Fibroblast of upper back skin (primary cell): ENCODE measurements at regions not wholly inside any gene's neighbourhood (a gene's known extent, or its start where the extent isn't known, plus 50 kb on each side); places are given as distances from the start of the nearest gene placed in this dataset.
A peak's percentile ranks its signal among the peaks of the same experiment; 100 is the strongest.

Experiments used
- DNase-seq: peaks from one replicate; pipeline ENCODE4 v3.0.0-alpha.2; 2013

DNA sequence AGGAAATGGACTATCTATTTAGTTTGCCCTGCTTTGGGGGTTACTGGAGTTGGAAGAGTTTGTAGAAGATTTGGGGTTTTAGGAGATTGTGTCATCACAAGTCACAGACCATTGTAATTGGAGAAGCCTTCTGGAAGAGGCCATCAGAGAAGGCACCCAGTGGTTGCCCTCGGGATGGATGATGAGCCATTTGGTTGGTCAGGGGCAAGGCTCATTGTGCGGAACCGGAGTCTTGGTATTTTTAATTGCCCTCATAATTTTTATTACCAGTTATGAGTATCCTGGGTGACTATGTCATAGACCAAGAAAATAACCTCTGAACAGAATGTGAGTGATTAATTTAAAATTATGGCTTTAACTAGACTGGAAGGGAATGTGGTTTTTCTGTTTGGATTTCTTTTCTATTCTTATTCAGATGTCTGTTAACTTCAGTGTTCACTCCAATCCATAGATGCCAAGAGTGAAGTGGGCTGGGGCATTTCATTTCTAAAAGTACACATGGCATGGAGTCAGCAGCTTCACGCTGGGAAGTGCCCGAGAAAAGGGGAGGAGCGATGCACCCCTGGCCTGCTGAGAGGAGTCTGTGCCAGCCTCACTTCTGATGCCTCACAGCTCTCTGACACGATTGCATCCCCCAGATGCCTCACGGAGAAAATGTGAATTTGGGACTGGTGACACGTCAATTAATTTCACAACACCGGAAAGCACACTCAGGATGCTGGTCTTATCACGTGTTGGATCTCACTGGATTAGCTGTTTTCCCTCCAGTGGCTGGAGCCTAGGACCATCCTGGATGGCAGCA, 225.6 kb upstream of the IGFBP3 start:
- peak; percentile 57 for DNase-seq

DNA sequence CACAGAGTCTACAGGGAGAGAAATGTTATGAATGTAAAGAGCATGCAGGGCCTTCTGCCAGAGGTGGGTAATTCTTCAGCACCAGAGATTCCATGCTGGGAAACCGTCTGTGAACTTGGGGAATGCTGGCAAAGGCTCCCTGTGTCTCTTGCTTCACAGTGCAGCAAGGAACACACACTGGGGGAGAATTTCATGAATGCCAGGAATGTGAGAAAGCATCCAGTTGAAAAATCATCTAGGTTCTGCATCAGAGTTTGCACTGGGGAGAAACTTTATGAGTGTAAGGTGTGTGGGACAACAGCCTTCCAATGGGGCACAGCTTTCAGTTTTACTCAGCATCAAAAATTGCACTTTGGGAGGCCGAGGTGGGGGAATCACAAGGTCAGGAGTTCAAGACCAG, 224.3 kb upstream of the IGFBP3 start:
- DNase-seq = peak; percentile 100

DNA sequence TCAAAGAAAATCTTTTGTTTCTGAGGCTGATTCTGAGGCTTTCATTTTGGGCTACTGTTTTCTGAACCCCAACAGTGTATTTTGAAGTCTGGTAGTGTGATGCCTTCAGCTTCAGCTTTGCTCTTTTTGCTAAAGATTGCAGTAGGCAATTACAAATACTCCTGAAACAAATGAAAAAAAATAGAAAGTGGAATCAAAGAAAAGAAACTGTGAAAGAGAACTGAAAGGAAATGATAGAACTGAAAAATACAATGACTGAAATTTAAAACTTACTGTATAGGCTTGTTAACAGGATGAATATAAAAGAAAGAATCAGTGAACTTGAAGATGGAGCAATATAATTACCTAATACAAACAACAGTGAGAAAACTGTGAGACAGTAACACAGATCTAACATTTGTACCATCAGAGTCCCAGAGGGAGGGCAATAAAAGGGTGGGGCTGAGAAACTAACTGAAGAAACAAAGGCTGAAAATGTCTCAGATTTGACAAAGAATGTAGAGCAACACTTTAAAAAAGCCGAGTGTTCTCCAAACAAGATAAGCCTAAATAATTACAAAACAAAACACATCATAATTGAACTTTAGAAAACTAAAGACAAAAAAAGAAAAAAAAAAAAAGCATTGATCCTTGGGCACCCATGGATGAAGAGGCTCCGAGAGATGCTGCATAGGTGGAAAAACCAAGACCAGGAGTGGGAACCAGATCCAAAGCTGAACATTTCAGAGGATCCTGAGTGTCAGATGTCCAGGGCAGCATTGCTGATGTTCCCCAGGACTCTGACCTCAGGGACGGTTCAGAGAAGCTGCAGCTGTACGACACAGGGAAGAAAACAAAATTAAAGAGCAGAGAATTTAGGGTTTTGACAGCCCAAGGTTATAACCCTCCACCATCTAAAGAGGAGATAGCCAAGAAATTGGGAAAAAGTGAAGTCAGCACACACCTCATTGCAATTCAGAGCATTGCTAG, 223.2 kb upstream of the IGFBP3 start:
- no peak for DNase-seq

DNA sequence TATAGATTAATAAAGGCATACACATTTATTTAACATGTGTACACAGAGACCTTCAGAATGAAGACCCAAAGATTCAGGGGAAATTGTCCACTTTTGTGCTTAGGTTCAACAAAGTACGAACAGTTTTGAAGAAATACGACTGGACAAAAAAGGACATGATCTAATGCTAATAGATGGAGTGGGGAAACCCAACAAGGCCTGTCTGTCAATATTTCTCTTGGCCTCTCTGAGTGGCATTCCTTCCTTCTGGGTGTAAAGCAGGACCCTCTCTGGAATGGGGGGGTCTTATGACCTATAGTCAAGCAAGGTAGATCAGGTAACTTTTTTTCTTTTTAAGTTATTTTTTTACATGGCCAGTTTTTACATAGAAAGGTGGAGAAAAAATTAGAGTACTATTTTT, 222.3 kb upstream of the IGFBP3 start:
- DNase-seq = no peak

DNA sequence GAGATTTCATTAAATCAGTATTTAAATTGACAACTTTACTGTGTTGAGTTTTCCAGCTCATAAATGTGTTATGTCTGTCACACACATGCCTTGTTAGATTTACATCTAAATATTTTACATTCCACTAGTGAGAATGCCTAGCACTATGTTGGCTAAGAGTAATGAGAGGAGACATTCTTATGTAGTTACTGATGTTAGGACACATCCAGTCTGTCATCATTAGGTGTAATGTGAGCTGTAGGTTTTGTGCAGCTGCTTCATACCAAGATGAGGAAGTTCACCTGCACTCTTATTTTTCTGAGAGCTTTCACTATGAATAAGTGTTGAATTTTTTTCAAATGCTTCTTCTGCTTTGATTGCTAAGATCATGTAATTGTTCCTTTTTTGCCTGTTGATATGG, 218.0 kb upstream of the IGFBP3 start:
- DNase-seq = peak; percentile 94

DNA sequence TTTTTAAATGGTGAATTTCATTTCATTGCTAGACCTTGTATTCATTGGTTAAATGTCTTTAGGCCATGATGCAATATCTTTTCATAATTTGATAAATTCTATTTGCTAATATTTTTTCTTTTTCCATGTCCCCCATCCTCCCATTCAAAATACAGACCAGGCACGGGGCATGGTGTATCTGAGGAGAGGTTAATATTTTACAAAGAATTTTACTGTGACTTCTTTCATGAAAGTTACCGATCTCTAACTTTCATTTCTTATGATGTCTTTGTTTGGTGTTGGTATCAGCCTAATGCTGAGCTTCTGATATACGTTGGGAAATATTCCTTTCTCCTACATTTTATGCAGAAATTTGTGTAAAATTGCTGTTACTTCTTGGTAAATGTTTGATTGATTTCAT, 216.7 kb upstream of the IGFBP3 start:
- no peak for DNase-seq

DNA sequence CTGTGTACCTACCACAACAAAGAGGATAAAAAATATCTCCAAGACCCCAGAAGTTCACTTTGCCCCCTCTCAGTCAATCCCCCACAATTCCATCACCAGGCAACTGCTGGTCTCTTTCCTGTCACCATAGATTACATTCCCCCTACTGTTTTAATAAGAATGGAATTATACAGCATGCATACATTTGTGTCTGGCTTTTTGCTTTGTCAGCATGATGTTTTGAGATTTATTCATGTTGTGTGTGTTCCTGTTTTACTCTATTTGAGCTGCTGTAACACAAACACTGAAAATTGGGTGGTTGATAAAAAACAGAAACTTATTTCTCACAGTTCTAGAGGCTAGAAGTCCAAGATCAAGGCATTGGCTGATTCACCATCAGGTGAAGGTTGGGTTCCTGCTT, 214.5 kb upstream of the IGFBP3 start:
- DNase-seq = no peak

DNA sequence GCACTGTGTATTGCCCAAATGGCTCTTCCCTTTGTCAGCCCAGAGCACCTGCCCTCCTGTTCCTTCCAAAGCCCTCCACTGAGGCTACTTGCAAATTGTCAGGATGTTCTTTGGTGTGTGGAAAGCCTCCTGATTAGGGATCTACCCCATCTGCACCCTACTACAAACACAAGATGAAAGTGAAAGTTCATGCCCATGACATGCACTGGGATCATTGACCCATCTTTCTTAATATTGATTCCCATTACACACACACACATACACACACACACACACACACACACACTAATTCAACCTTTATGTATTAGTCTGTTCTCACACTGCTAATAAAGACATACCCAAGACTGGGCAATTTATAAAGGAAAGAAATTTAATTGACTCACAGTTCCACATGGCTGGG, 213.7 kb upstream of the IGFBP3 start:
- no peak for DNase-seq

DNA sequence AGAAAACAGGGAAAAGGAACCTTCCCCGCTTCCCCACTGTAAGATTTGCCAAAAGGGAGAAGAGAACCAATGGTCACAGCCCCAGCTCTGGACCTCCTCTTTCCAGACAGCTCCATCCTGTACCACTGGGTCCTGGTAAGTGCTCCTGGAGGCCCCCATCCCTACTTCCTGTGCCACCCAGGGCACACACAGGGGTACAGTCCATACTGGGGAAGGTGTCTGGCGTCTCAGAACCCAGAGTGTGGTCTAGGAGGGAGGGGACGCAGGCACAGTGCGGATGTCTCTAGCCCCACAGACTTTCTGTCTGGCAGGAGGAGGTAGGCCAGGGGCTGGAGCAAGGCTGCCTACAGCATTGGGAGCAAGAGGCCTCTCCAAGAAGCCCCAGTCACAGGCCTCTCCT, 213.3 kb upstream of the IGFBP3 start:
- no peak for DNase-seq

DNA sequence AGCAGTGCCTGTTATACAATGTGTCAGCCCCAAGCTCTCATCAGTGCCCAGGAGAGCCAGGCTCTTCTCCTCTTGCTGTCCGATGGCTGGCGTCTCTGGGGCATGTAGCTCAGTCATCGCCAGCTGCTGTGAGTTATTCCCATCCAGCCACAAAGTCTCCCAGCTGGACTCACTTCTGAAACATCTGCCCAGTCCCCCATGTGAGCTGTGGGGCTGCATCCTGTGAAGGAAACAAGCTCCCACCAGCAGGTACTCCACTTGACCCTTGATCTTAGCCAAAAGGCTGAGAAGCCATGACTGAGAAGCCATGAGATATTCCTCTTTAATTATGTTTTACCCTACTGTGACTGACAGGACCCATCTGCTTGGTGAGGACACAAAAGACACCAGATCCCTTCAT, 212.7 kb upstream of the IGFBP3 start:
- no peak for DNase-seq

DNA sequence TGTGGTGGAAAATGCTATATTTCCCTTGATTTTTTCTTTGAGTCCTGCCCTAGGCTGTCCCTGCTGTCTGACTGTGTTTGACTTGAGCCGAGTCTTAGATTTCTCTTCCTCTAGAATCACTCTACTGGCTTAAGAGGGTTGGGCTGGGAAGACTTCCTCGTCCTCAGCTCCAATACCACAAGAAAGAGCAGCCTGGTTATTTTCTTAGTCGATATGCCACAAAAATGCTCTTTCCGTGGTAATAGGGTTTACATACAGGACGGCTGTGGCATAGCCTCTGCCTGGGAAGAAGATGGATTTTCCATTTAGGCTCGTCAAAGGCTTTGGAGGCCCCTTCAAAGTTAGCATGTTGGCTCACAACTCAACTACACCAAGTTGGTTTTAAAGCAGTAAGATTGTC, 212.0 kb upstream of the IGFBP3 start:
- DNase-seq = peak; percentile 83

DNA sequence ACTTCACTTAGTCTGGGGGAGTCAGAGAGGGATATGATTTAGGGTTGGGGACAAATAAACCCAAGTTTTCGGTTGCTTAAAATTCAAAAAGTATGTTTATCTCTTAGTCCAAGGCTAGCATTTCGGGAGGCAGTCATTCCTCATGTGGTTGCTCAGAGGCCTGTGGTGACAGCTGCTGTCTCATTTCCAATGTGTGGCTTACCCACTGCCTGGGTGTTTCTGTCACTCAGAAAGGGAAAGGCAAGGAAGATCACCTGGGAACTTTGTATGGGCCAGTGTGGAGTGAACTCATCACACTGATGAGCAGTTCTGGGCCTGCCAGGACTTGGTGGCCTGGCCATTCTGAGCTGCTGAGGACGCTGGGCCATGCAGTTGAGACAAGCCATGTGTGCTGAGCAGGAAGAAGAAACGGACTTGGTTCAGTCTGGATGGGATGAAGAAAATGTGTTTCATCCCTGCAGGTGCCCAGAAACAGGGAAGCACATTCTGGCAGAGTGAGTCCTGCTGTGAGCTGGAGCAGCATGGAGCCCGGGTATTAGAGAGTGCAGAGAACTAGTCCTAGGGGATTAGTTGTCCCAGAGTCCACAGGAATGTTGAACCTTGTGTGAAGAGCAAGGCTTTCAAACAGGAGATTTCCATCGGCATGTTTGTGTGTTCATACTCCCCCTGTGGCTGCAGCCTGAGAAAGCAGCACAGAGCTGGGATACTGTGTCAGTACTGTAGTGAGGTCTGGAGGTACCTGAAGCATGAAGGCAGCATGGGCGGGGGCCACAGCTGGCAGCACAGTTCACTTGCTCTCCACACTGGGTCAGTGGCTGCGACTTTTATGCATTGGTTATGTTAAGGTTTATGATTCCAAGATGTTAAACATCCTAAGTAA, 211.1 kb upstream of the IGFBP3 start:
- DNase-seq = peak; percentile 59

DNA sequence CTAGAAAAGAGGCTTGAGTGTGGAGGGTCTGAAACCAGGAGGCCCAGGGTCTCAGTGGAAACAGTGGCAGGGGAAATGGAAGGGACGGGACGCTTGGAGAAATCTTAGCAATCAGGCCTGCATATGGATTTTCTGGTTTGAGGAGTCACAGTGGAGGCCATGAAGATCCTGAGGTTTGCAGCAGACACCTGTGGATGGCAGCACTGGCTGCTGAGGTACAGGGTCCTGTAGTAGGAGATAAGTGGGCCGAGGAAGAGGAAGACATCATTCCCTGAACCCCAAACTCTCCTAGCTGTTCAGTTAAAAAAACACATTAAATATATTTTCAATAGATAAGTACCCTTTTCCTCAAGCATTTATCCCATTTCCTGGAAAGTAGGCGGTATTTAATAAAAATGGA, 208.8 kb upstream of the IGFBP3 start:
- no peak for DNase-seq

DNA sequence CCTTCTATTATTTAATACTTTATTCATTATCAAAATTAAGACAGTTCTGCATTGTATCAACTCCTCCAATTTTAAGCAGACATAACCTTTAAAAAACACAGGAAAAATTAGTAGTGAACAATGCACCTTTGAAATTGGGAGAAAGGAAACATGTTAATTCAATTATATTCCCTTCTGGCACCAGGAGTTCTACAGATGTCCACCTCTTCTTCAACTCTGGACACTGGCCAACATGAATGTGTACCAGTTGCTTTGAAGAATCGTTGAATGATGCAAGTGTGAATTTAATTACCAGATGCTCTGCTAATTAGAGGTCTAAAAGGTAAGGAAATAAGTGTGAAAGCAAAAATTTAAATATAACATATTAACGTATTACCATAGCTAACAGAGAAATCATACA, 206.7 kb upstream of the IGFBP3 start:
- DNase-seq = no peak

DNA sequence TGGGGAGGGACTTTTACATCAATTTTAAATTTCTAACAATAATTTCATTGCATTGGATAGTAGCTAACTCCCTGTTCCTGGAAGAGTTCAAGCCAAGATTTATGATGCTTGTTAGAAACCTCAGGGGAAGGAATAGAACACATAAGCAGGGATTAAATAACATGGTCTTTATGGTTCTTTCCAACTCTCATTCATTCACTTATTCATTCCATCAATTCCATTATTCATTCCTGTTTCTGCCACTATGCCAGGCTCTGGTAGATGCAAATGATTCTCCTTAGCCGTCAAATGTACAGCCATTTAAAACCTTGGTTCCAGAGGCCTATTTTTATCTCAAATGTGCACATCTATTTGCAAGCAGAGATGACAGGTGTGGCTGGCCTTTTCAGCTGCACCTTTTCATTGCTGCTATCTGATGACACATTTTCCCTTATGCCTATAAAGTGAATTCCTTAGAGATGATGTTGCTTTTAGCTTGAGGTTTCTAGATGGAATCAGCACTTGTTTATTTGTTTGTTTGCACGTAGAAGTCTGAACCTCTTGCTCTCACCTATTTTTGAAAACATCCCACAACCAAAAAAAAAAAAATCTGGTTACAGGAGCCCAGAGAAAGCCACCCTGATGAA, 205.7 kb upstream of the IGFBP3 start:
- no peak for DNase-seq

DNA sequence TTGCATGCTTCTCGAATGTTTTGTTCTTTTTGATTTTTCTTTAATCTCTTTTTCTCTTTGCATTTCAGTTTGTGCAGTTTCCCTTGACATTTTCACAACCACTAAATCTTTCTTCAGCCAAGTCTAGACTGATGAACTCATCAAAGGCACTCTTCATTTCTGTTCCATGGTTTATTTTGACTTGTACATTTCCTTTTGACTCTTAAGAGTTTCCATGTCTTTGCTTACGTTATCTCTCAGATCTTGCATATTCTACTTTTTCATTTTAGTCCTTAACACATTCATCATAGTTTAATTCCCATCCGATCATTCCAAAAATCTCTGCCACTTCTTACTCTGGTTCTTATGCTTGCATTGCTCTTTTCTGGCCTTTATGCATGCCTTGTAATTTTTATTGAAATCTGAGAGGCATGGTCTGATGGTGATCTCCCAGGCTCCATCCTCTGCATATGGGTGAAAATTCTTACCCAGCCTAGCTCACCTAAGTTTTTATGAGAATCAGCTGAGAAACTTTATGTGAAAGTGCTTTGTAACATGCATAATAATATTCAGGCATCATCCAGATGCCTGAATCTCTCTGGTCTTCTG, 202.8 kb upstream of the IGFBP3 start:
- no peak for DNase-seq

DNA sequence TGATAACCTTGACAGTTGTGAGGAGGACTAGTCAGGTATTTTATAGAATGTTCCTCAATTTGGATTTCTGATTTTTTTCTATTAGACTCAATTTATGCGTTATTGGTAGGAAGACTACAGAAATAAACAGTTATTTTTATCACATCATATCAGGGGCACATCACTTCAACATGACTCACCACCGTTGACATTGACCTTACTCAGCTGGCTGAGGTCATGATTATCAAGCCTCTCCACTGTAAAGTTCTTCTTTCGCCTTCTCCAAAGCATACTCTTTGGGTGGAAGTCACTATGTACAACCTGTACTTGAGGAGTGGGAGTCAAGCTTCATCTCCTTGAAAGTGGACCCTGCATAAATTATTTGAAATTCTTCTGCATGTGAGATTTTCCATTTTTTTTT, 194.3 kb upstream of the IGFBP3 start:
- no peak for DNase-seq

DNA sequence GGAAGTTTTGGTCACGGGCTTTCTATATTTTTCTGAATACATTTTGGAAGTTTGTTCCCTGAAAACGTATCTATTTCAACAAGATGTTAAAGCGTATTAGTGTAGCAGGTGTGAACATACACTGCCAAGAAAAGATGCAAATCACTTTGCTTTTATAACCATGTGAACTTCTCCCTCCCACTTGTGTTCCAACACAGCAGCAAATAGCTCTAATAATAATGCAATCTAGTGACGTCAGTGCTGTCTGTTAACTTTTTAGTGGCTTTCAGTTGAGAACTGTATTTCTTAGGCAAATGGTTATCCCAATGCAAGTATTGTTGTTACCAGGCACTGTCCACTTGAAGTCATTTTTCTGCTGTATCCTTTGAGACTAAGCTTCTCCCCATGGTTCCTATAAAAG, 188.4 kb upstream of the IGFBP3 start:
- no peak for DNase-seq

DNA sequence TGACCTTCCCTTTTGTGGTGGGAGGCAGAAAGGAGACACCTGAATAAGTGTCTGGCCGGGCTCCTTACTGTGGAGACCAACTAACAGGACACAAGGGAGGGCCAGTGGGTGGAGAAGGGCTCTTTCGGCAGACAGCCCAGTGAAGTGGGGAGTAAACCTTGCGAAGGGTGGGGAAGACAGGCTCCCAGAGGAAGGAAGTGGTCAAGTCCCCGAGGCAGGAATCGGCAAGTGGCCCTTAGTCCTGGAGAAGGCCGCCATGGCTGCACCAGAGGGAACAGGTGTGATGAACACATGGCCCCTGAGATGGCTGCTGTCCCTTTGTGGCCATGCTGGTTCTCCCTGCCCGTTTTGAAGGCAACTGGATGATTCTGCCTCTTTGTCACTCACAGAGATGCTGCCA, 187.2 kb upstream of the IGFBP3 start:
- DNase-seq = no peak

DNA sequence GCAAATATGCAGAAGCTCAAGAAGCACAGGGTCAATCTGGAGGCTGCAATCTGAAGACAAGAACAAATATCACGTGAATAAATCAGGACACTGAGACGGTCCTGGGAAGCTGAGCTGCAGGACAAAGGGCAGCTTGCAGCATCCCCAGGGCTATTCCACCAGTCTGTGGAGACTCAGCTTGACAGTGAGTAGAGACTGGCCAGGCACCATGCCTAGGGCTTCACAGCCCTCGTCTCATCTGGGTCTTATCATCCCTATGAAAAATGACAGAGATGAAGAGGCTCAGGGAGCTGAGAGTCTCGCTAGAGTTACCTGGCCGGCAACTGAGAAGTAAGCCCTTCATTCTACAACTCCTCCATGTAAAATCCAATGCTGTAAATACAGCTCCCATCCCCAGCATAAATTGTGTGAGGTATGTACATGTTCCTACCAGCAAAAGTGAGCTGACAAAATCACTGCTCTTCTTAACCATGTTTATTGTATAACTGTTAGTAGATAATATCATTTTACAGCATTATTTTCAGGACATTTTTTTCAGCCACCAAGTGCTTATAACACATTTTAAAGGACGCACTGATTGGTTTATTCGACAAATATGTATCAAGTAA, 186.6 kb upstream of the IGFBP3 start:
- DNase-seq = no peak

DNA sequence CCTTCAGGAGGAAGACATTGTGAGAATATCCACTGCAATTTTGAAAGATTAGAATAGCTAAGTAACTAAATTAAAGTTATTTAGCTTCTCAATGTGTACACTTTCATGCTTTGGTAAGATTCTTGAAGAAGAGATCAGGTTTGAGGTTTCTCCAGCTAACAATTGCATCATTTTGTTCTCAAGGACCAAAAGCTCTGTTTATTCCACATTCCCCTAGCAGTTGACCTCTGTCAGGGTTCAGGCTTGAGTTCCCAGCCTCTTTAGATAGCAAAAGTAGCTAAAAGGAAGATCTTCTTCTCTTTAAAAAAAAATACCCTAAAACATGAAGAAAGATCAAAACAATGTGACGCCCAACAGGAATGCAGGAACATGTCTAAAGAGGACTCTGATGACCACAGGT, 179.4 kb upstream of the IGFBP3 start:
- no peak for DNase-seq

DNA sequence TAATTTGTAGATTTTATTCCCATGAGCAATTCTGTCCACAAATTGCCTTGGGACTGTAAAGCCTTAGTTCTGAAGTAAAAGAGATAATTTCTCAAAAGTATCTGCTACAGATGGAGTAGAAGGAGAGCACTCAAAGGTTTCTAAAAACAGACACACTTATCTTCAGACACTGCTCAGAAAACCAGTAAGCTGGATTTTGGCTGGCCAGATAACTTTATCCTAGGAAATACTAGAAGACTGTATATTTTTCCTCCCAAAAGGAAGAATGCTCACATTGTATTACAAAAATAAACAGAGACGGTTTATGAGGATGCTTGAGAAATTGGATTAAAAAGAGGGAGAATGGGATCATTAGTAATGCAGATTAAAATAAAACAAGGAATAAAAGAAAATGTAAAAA, 178.0 kb upstream of the IGFBP3 start:
- no peak for DNase-seq
